Forelimb muscle (tissue), 1 donor: ENCODE measurements at regions not wholly inside any gene's neighbourhood (a gene's known extent, or its start where the extent isn't known, plus 50 kb on each side); places are given as distances from the start of the nearest gene placed in this dataset.
"Not testable (repeated sequence)": the region's sequence is repeated elsewhere in the genome, so short reads cannot be mapped to it uniquely, and the experiment has no call there.

Source experiments
- DNase-seq: peaks from one replicate; pipeline ENCODE4 v3.0.0-alpha.2; 2013; ENCODE audit warnings: low read depth

DNA sequence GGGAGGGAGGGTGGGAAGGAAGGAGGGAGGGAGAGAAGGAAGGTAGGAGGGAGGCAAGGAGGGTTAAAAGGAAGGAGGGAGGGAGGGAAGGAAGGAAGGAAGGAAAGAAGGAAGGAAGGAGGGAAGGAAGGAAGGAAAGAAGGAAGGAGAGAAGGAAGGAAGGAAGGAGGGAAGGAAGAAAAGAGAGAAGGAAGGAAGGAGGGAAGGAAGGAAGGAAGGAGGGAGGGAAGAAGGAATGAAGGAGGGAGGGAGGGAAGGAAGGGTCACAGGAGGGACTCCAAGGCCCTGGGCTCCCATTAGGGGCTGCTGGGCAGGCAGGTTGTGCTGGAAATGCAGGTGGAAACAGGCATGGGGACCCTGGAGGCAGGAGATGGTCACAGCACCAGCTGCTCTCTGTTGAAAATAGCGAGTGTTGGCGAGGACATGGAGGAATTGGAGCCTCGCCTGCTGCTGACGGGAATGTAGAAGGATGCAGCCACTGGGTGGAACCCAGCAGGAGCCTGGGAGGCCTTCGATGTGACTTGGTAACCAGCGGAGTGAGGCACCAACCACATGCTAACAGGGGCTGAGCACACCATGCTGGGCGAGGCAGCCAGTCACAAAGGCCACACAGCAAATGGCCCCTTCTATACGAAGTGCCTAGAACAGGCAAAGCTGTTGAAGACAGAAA is 217.3 kb upstream of the SGCG start:
- not testable (repeated sequence) for DNase-seq

DNA sequence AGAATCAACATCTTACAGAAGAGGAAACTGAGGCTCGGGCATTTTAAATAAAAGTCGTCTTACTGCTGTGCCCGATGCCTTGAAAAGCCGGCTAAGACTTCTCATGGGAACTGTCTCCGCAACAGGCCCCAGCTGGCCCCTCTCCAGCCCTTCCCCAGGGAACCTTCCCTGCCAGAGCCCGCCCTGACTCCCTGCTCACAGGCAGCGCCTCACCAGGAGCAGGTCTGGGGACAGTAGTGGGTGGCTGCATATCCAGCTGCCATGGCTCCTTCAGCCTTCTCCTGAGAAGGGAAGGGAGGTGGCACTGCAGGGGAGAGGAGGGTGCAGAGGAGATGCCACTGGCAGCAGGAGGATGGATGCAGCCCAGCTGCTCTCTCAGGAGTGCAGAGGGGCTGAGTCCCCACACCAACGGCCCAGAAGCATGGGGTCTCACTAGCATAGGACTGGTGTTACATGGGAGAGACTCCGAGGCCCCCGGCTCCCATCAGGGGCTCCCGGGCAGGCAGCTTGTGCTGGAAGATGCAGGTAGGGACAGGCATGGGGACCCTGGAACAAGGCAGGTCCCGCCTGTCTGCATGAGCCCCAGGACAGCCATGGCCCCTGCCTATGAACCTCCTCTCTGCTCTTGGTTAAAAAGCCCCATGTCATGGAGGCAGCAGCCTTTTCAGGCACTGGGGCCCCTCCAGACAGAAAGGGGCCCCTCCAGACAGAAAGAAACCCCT is 216.4 kb upstream of the SGCG start:
- DNase-seq: no peak

DNA sequence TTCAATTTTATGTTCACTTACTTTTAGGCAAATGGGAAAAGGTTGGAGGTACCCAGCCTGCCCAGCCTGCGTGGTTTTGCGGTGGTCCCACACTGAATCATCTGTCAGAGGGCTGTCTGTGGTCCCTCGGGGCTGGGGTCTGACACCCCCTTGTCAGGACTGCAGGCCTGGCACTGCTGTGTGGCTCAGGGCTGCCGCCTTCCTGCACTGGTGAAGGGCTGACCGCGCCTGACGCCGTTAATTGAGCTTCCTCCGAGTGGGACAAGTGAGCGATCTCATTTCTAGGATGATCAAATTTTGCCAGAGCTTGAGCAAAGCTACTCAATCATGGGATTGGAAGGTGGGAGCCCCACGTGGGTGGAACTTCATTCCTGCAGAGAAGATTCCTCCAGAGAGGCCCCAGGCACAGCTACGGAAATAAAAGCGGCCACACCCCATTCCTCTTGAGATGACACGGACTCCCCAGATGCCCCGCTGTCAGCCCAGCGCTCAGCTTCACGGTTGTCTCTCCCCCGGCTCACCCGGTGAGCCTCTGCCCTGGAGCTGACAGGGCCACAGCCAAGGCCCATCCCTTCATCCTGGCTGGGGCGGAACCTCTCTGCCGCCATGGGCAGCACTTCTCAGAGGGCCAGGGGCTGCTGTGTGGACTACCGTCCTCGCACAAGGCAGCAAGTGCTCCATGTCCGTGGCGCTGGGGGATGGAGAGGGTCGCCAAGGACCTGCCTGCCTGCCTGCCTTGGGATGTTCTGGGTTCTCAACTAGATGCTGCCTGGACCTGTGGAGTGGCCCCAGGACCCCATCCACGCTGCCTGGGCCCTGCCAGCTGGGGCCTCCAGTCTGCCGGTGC is 215.5 kb upstream of the SGCG start:
- DNase-seq: not testable (repeated sequence)

DNA sequence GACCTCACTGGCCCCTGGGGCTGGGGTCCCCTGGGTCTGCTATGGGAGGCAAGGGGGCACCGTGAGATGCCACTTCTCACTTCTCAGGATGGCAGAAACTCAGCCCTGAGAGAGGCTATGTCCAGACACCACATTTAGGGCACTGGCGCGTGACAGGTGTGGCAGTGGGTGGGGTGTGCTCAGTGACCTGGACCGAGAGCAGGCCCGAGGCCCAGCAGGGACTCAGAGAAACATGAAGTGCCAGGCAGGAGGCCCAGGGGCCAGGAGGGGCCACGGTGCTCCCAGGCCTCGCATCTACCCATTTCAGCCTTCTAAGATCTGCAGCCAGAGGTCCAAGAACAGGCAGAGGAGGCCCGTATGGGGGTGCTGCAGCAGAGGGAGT is 214.9 kb upstream of the SGCG start:
- not testable (repeated sequence) for DNase-seq

DNA sequence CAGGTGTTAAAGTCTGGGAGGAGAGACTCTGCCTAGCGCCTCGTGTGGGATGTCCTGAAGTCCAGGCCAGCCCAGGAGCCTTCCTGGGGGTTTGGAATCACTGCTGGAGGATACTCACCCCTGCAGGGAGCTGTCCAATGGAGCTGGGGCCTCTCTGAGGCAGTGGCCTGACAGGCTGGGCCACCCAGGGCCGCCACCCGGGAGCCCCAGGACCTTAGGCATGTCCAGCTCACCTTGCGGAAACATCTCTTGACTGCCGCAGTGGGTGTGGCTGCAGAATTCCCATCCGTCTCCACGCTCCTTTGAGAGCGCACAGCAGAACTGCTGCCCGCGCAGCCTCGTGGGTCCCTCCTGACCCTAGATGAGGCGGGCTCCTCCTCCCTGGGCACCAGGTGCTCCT is 214.0 kb upstream of the SGCG start:
- DNase-seq: not testable (repeated sequence)

DNA sequence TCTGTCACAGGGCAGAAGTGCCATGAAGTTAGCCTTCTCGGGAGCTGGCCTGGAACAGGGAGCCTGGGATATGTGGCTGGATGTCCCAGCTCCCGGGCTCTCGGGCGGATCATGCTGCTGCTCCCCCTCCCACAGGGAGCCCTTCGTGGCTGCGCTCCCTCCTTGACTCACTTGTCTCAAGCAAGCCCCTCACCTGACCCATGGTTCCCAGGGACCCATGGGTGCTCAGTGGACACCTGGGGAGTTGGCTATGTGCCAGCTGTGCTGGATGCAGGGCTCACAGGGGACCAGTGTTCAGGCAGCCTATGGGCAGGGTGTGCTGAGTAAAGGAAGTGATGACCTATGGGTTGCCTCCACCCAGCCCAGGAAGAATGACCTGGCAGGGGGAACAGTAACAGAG is 213.1 kb upstream of the SGCG start:
- no peak for DNase-seq

DNA sequence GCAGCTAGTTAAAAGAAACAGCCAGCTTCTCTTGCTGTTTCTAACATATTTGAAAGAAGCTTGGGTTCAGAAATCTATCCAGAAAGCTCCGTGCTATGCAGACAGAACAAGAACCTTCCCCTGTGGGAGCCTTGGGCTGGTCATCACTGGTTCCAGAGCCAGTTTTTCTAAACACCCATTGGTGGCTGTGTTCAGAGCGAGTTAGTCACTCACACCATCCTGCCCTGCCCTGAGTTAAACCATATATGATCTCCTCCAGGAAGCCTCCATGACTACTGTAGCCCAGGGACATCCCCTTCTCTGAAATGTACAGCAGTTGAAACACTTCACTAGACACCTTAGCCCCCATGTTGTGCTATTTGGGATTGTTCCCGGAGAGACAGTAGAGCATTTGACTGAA is 200.8 kb upstream of the SGCG start:
- no peak for DNase-seq

DNA sequence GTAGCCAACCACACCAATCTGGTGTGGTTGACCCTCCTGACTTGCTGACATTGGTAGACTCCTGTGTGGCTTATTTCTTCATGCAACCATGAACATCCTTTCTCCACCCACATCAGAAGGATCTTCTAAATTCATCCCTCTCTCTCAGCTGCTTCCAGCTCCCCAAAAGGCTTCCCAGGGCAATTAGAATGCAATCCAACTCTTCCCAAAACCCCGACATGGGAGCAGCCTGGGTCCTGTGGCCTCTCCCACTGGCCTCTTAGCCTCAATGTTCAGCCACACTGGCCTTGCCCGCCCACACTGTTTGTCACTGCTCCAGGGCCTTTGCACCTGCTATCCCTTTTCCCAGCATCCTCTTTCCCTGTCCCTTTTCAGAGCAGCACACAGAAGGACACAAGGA is 199.8 kb upstream of the SGCG start:
- no peak for DNase-seq

DNA sequence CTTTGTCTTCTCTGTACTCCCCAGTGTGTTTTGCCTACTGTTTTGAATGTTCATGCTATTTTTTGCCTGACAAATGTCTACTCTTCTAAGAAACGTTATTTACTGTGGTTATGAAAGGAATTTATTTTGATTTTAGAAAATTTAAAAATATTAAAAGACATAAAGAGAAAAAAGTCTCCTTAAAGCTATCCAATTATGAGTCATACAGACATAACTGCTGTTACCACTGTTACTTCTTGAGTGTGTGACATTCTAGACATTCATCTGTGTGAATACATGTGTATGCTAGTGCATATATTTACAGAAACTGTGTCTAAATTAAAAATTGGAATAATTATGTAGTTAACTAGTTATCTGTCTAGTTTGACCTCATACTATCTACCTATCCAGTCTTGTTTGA is 187.6 kb upstream of the SGCG start:
- DNase-seq: no peak

DNA sequence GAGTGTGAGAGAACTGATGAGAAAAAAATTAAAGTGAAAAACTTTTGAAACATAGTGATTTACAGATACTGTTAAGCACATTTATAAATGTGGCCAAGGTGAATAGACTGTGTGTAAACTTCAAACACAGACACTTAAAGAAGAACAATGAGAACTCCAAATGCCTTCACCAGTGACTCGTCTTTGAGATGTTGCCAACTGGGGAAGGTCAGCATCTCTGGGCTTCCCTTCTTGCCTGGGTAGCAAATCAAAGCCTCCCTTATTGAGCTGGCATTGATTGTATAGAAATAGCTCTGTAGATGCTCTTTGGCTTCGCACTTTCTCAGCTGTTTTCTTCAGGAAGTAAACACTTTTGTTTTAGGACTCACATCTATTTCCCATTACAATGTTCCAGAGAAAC is 177.3 kb upstream of the SGCG start:
- DNase-seq: no peak

DNA sequence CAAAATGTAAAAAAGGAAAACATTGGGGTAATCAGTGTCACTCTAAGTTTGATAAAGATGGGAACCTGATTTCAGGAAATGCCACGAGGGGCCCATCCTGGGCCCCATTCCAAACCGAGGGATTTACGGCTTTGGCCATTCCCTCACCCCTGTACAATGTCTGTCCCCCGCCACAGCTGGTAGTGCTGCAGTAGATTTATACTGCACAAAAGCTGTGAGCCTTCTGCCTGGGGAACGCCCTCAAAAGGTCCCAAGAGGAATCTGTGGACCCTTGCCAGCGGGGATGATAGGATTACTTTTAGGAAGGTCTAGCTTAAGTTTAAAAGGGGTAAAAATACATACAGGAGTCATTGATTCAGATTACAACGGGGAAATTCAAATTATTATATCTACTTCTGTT is 173.4 kb upstream of the SGCG start:
- peak; percentile 8 for DNase-seq

DNA sequence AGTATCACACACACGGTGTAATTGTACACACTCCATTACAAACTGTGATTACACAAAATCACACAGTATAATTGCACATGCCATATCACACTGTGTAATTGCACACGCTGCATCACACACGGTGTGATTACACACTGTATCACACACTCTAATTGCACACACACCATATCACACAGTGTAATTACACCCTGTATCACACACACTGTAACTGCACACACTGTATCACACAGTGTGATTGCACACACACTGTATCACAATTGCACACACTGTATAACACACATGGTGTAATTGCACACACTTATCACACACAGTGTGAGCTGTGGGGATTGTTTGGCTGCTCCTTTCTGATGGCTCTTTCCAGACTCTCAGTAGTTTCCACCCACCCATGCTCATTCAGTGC is 162.6 kb upstream of the SGCG start:
- DNase-seq: no peak

DNA sequence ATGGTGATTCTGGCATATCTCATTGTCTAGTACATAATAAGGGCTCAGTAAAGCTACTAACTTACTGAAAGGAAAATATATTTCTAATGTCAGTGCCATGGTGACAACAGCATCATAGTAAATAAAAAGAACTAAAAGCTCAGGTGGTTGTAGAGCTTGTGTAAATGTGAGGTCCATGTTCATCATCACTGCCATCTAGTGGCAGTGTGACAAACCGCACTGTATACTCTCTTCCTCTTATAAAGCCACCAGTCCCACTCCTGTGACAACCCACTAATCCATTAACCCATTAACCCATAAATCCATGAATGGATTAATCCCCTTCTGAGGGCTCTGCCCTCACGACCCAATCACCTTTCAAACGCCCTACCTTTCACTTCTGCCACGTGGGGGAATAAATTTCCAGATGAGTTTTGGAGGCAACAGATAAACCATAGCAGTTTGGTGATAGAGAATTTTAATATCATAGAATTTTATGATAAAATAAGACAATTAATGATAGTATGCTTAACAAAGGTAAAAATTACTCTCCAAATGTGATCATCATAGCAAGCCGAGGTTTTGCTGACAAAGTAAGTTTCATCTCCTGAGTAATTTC is 160.4 kb upstream of the SGCG start:
- peak; percentile 55 for DNase-seq

DNA sequence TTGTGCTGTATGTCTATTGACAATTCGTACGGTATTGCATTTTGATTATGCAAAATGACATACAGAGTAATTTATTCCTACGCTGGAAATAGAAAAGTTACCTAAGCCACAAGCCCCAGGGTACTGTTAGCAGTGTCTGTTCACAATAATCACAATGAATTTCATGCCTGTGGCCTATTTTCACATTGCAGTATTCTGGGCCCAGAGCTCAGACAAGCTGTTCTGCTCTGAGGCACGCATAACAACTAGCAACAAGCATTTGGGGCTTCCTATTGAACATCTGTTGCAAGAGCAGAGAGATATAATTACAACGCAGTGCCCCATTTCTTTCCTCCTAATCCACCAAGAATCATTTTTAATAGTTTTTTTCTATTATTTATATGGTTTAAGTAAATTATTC is 158.9 kb upstream of the SGCG start:
- no peak for DNase-seq

DNA sequence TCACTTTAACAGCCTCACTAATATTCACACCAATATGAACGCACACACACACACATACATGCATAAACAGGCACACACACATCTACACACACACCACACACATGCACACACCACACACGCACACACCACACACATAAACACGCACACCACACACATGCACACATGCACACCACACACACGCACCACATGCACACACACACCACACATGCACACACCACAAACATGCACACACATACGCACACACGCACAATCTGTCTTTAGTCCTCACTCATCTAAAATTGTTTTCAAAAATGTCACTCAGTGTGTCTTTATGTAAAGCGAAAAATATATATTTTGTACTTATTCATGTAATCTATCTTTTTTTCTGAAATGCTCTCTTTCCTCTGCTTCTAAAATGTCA is 158.1 kb upstream of the SGCG start:
- no peak for DNase-seq

DNA sequence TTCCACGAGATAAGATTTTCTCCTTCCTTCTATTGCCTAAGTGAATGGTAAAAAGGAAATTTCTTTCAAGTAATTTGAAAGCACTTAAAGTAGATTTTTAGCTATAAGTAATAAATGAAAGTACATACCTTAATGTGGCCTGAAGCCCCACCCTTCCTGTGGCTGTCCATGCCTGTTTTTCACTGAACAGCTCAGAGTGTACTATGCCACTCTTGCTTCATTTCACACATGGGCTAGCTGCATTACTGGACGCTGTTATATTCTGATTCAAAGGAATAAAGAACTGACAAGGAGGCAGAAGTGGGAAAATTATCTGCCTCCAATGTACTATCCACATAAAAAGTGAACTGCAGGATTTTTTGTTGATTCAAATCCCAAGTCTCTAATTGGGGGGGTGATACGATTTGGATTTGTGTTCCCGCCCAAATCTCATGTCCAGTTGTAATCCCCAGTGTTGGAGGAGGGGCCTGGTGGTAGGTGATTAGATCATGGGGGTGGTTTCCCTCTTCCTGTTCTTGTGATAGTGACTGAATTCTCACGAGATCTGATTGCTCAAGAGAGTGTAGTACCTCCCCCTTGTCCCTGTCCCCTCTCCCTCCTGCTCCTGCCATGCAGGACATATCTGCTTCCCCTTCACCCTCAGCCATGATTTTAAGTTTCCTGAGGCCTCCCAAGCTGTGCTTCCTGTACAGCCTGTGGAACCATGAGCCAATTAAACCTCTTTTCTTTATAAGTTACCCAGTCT is 154.7 kb upstream of the SGCG start:
- no peak for DNase-seq

DNA sequence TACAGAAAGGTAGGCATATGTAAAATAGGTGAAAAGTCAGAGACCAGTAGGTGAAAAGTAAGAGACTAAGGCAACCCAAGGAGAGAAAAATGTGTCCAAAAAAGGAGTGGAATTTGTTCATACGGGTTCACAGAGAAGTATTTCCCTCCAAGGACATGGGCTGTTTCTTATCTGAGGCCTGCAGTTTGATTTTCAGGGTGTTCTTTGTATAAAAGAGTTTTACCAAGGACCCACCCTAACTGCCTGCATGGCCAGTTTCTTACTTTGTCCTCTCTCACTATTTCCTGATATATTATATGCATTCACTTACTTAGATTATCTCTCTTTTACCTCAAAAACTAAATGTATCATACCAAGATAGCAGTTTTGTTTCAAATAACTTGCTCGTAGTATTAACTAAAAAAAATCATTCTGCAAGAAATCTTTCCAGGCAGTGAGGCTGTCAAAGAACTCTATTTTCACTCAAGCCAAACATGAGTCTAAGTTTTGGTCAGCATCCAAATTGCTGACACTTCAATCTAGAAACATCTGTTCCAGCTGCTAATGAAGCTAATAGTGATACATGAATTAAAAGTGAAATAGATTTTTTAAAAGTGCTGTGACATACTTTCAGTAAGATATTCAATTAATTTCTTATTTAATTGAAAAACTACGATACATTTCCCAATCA is 141.4 kb upstream of the SGCG start:
- no peak for DNase-seq

DNA sequence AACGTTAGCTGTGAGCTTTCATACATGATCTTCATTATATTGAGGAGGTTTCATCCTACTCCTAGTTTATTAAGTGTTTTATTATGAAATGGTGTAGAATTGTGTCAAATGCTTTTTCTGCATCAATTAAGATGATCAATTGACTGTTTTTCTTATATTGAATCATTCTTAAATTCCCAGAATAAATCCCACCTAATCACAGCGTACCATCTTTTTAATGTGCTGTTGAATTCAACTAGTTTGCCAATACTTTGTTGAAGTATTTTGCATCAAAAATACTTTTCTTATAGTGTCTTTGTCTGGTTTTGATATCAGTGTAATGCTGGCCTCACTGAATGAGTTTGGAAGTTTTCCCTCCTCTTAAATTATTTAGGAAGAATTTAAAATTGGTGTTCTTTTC is 138.6 kb upstream of the SGCG start:
- DNase-seq: no peak

DNA sequence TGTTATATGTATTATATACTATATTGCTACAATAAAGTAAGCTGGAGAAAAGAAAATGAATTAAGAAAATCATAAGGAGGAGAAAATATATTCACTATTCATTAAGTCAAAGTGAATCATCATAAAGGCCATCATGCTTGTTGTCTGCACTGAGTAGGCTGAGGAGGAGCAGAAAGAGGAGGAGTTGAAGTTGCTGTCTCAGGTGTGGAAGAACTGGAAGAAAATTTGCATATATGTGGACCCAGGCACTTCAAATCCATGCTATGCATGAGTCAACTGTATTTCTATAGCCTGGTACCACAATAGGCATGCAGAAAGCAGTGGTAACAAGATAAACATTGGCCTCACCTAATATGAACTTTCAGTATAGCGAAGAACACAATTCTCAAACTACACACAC is 135.9 kb upstream of the SGCG start:
- no peak for DNase-seq

DNA sequence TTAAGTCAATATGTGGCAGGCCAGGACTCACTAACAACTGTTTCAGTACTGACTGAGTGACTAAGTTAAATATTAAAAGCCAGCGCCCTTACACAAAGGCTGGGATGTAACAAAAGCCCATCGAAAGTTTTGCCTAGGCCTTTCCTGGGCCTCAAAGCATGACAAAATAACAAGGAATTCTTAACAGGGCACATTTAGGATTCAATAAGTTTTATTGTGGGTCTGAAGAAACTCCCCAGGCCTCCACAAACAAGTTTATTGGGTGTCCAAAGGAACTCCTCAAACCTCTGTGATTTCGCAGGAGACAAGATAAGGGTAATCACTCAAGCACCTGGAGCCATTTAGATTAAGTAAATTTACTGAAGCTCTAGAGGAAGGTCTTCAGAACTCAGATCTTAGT is 130.7 kb upstream of the SGCG start:
- no peak for DNase-seq

DNA sequence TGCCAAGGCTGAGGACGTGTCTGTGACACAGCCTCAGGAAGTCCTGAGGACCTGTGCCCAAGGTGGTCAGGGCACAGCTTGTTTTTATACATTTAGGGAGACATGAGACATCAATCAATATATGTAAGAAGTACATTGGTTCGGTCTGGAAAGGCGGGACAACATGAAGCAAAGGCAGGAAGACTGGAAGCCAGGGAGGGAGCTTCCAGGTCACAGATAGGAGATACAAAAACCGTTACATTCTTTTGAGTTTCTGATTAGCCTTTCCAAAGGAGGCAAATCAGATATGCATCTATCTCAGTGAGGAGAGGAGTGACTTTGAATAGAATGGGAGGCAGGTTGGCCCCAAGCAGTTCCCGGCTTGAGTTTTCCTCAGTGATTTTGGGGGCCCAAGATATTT is 127.1 kb upstream of the SGCG start:
- DNase-seq: not testable (repeated sequence)
